Mesenchymal stem cell (in vitro differentiated cells and primary cell): ENCODE measurements at regions not wholly inside any gene's neighbourhood (a gene's known extent, or its start where the extent isn't known, plus 50 kb on each side); places are given as distances from the start of the nearest gene placed in this dataset.

ENCODE experiments used
- DNase-seq: peaks from one replicate; pipeline ENCODE4 v3.0.0-alpha.2; 2013
- H2AFZ ChIP-seq: one replicate; pipeline ENCODE4 v1.6.1; 2013; ENCODE audit warnings: low read depth, mild to moderate bottlenecking, control low read depth, inconsistent platforms, low read length, moderate library complexity
- H2AK5ac ChIP-seq: 2 replicates; pipeline ENCODE4 v1.6.1; 2013; ENCODE audit warnings: low read length, moderate library complexity, mild to moderate bottlenecking, inconsistent platforms; ENCODE audit not compliant: severe bottlenecking
- H2BK120ac ChIP-seq: one replicate; pipeline ENCODE4 v1.6.1; 2013; ENCODE audit warnings: low read depth, mild to moderate bottlenecking, inconsistent platforms, low read length, moderate library complexity
- H2BK12ac ChIP-seq, 2 experiments: one replicate each; pipeline ENCODE4 v1.6.1; 2013; ENCODE audit warnings: inconsistent platforms in 2 of 2, low read length in 2 of 2, mild to moderate bottlenecking in 2 of 2, moderate library complexity in 2 of 2, control low read depth in 1 of 2
- H2BK15ac ChIP-seq: one replicate; pipeline ENCODE4 v1.6.1; 2013; ENCODE audit warnings: mild to moderate bottlenecking, low read depth, inconsistent platforms; ENCODE audit not compliant: poor library complexity, severe bottlenecking
- H2BK5ac ChIP-seq: 2 replicates; pipeline ENCODE4 v1.6.1; 2013; ENCODE audit warnings: low read depth, mild to moderate bottlenecking, low read length, control low read depth, inconsistent platforms; ENCODE audit not compliant: poor library complexity, severe bottlenecking
- H3K14ac ChIP-seq, 2 experiments: one replicate each; pipeline ENCODE4 v1.6.1; 2013; ENCODE audit warnings: inconsistent platforms in 2 of 2, low read length in 2 of 2, control low read depth in 1 of 2, mild to moderate bottlenecking in 1 of 2, moderate library complexity in 1 of 2
- H3K18ac ChIP-seq, 2 experiments: one replicate each; pipeline ENCODE4 v1.6.1; 2013; ENCODE audit warnings: inconsistent platforms in 2 of 2, low read length in 2 of 2, control low read depth in 1 of 2, low read depth in 1 of 2, mild to moderate bottlenecking in 1 of 2
- H3K23ac ChIP-seq, 2 experiments: one replicate each; pipeline ENCODE4 v1.6.1; 2013; ENCODE audit warnings: inconsistent platforms in 2 of 2, low read length in 2 of 2, mild to moderate bottlenecking in 2 of 2, moderate library complexity in 2 of 2, control low read depth in 1 of 2
- H3K27ac ChIP-seq: 2 replicates; pipeline ENCODE4 v1.5.1; 2013; ENCODE audit warnings: mild to moderate bottlenecking, moderate library complexity, low read length, control low read depth, inconsistent platforms; ENCODE audit not compliant: poor library complexity, severe bottlenecking
- H3K27me3 ChIP-seq, 2 experiments: 2 replicates each; pipeline versions ENCODE4 v1.6.1 to v1.7.0; 2013; ENCODE audit warnings: low read length in 2 of 2, mild to moderate bottlenecking in 2 of 2, moderate library complexity in 2 of 2, control low read depth in 1 of 2, inconsistent platforms in 1 of 2; ENCODE audit not compliant: control insufficient read depth in 1 of 2, insufficient read depth in 1 of 2
- H3K36me3 ChIP-seq, 2 experiments: 2 replicates each; pipeline versions ENCODE4 v1.6.1 to v1.7.0; 2013; ENCODE audit warnings: low read length in 2 of 2, control low read depth in 1 of 2, inconsistent platforms in 1 of 2, low read depth in 1 of 2, mild to moderate bottlenecking in 1 of 2; ENCODE audit not compliant: insufficient read depth in 2 of 2, control insufficient read depth in 1 of 2
- H3K4ac ChIP-seq, 2 experiments: one replicate each; pipeline ENCODE4 v1.6.1; 2013; ENCODE audit warnings: inconsistent platforms in 2 of 2, low read length in 2 of 2, mild to moderate bottlenecking in 2 of 2, moderate library complexity in 2 of 2, control low read depth in 1 of 2, low read depth in 1 of 2
- H3K4me1 ChIP-seq: 2 replicates; pipeline ENCODE4 v1.6.1; 2013; ENCODE audit warnings: low read depth, low read length, control low read depth; ENCODE audit not compliant: control insufficient read depth, insufficient read depth
- H3K4me2 ChIP-seq: 2 replicates; pipeline ENCODE4 v1.6.1; 2013; ENCODE audit warnings: low read length, mild to moderate bottlenecking, inconsistent platforms; ENCODE audit not compliant: poor library complexity, severe bottlenecking
- H3K4me3 ChIP-seq, 2 experiments: 2 replicates each; pipeline versions ENCODE4 v1.5.1 to v1.7.0; 2013; ENCODE audit warnings: low read length in 2 of 2, mild to moderate bottlenecking in 2 of 2, control low read depth in 1 of 2, low read depth in 1 of 2; ENCODE audit not compliant: insufficient read depth in 1 of 2
- H3K79me1 ChIP-seq: replicated peaks from 2 replicates; pipeline ENCODE4 v1.6.1; 2013; ENCODE audit warnings: mild to moderate bottlenecking, control low read depth, low read length, inconsistent platforms; ENCODE audit not compliant: poor library complexity, severe bottlenecking
- H3K9ac ChIP-seq: 2 replicates; pipeline ENCODE4 v1.7.0; 2013; ENCODE audit warnings: mild to moderate bottlenecking, low read length, moderate library complexity
- H3K9me3 ChIP-seq: 2 replicates; pipeline ENCODE4 v1.7.0; 2013; ENCODE audit warnings: mild to moderate bottlenecking, low read length; ENCODE audit not compliant: control insufficient read depth
- H4K8ac ChIP-seq: one replicate; pipeline ENCODE4 v1.6.1; 2013; ENCODE audit warnings: inconsistent platforms, mild to moderate bottlenecking, low read length, moderate library complexity
- H4K91ac ChIP-seq: one replicate; pipeline ENCODE4 v1.6.1; 2013; ENCODE audit warnings: mild to moderate bottlenecking, low read length, inconsistent platforms
- WGBS: methylation state at CpG from one replicate; pipeline ENCODE4 v1.1.7; 2013; ENCODE audit warnings: mixed read lengths; 5-methylcytosine and 5-hydroxymethylcytosine counted together

- no peaks in the 10 kb centered on the region for H3K36me3 ChIP-seq
- no peak overlapping the region for H4K8ac ChIP-seq
- H2BK15ac ChIP-seq, result no peak overlapping the region
- H2AFZ ChIP-seq, result no peak overlapping the region
- no peak overlapping the region for H3K9ac ChIP-seq
- no peak overlapping the region for H2BK120ac ChIP-seq
- no peak overlapping the region for H2AK5ac ChIP-seq
- no peak for DNase-seq
- H3K23ac ChIP-seq, result no peak overlapping the region
- H3K27me3 ChIP-seq, result peaks cover 0 to 12% of the 10 kb centered on the region in 2 experiments
- no peak overlapping the region for H3K27ac ChIP-seq
- H3K18ac ChIP-seq, result no peak overlapping the region
- no peak overlapping the region for H4K91ac ChIP-seq
- H3K4me1 ChIP-seq, result peaks cover 2% of the 10 kb centered on the region
- H3K79me1 ChIP-seq, result no peaks in the 10 kb centered on the region
- H3K14ac ChIP-seq, result no peak overlapping the region
- WGBS, result 93% methylated on average over 4 of the region's 8 CpGs
- H2BK5ac ChIP-seq, result no peak overlapping the region
- no peaks in the 10 kb centered on the region for H3K9me3 ChIP-seq
- no peak overlapping the region for H3K4me2 ChIP-seq
- H3K4ac ChIP-seq, result no peak overlapping the region
- H2BK12ac ChIP-seq, result no peak overlapping the region
- no peak overlapping the region for H3K4me3 ChIP-seq
Observed at GRCh38 chr3:177842743-177843734, 645.8 kb upstream of the TBL1XR1 start.

GRCh38 chr3:177852001-177852807 lies 654.9 kb upstream of the TBL1XR1 start:
- Histone ChIP-seq H3K9me3 (no peaks in the 10 kb centered on the region), H3K36me3 (no peaks in the 10 kb centered on the region), H3K18ac (no peak overlapping the region), H3K4me2 (no peak overlapping the region), H3K4me1 (no peaks in the 10 kb centered on the region), H3K9ac (no peak overlapping the region), H3K4me3 (no peak overlapping the region), H3K4ac (no peak overlapping the region), H4K91ac (no peak overlapping the region), H2BK15ac (no peak overlapping the region), H4K8ac (no peak overlapping the region), H3K27ac (no peak overlapping the region), H2AK5ac (no peak overlapping the region), H2AFZ (no peak overlapping the region), H3K79me1 (no peaks in the 10 kb centered on the region), H3K14ac (no peak overlapping the region), H3K27me3 (no peaks in the 10 kb centered on the region), H2BK5ac (no peak overlapping the region), H2BK12ac (no peak overlapping the region), H2BK120ac (no peak overlapping the region), H3K23ac (no peak overlapping the region)
- WGBS, result 0% methylated on average over 1 of the region's 3 CpGs
- DNase-seq, result no peak

GRCh38 chr3:177855021-177855420 lies 657.7 kb upstream of the TBL1XR1 start:
- 75% methylated on average over 2 of the region's 2 CpGs for WGBS
- Histone ChIP-seq H3K14ac (no peak overlapping the region), H4K91ac (no peak overlapping the region), H3K4me2 (no peak overlapping the region), H3K36me3 (no peaks in the 10 kb centered on the region), H3K9me3 (peaks cover 13% of the 10 kb centered on the region), H2BK12ac (no peak overlapping the region), H3K79me1 (no peaks in the 10 kb centered on the region), H3K27me3 (no peaks in the 10 kb centered on the region), H2AK5ac (no peak overlapping the region), H3K23ac (no peak overlapping the region), H3K4me3 (no peak overlapping the region), H2BK120ac (no peak overlapping the region), H4K8ac (no peak overlapping the region), H3K4ac (no peak overlapping the region), H3K4me1 (no peaks in the 10 kb centered on the region), H2AFZ (no peak overlapping the region), H3K27ac (no peak overlapping the region), H3K9ac (no peak overlapping the region), H2BK5ac (no peak overlapping the region), H3K18ac (no peak overlapping the region), H2BK15ac (no peak overlapping the region)
- no peak for DNase-seq

- Histone ChIP-seq H3K4me3 (no peak overlapping the region), H3K79me1 (no peaks in the 10 kb centered on the region), H2BK15ac (no peak overlapping the region), H2BK12ac (no peak overlapping the region), H3K27ac (no peak overlapping the region), H3K23ac (no peak overlapping the region), H3K4ac (no peak overlapping the region), H3K36me3 (no peaks in the 10 kb centered on the region), H3K18ac (no peak overlapping the region), H2AFZ (no peak overlapping the region), H3K27me3 (no peaks in the 10 kb centered on the region), H4K8ac (no peak overlapping the region), H3K9me3 (peaks cover 50% of the 10 kb centered on the region), H3K9ac (no peak overlapping the region), H3K4me1 (no peaks in the 10 kb centered on the region), H4K91ac (no peak overlapping the region), H2AK5ac (no peak overlapping the region), H2BK5ac (no peak overlapping the region), H3K14ac (no peak overlapping the region), H3K4me2 (no peak overlapping the region), H2BK120ac (no peak overlapping the region)
- no peak for DNase-seq
- 90% methylated on average over 8 of the region's 8 CpGs for WGBS
Observed at GRCh38 chr3:177860184-177860583, 662.9 kb upstream of the TBL1XR1 start.
